ENCODE measurements at regions not wholly inside any gene's neighbourhood (a gene's known extent, or its start where the extent isn't known, plus 50 kb on each side); places are given as distances from the start of the nearest gene placed in this dataset.

GRCh38 chr2:76270096-76270710 is 559.5 kb upstream of the GCFC2 start:
- TF ChIP-seq CTCF (conservative IDR thresholded peaks at IDR 0.05 in 1 of 2, IDR thresholded peaks at IDR 0.05 in 1 of 2; ENCODE audit: low read depth in 1 of 2, low read length in 2 of 2): no peak
- no peak for TF ChIP-seq EZH2 (IDR thresholded peaks at IDR 0.05; ENCODE audit: low read length, missing control alignments)
